ENCODE measurements at regions not wholly inside any gene's neighbourhood (a gene's known extent, or its start where the extent isn't known, plus 50 kb on each side); places are given as distances from the start of the nearest gene placed in this dataset.

- H3K36me3 Mint-ChIP-seq (ENCODE audit: low read depth): peaks cover 4% of the 10 kb centered on the region
- no peak overlapping the region for H3K4me3 Mint-ChIP-seq
- no peaks in the 10 kb centered on the region for H3K4me1 Mint-ChIP-seq
- H3K27me3 Mint-ChIP-seq (ENCODE audit: low read depth): peaks cover 3% of the 10 kb centered on the region
- H3K27ac Mint-ChIP-seq (ENCODE audit: unreplicated experiment): no peak overlapping the region
- TF ChIP-seq, protein P1, sequence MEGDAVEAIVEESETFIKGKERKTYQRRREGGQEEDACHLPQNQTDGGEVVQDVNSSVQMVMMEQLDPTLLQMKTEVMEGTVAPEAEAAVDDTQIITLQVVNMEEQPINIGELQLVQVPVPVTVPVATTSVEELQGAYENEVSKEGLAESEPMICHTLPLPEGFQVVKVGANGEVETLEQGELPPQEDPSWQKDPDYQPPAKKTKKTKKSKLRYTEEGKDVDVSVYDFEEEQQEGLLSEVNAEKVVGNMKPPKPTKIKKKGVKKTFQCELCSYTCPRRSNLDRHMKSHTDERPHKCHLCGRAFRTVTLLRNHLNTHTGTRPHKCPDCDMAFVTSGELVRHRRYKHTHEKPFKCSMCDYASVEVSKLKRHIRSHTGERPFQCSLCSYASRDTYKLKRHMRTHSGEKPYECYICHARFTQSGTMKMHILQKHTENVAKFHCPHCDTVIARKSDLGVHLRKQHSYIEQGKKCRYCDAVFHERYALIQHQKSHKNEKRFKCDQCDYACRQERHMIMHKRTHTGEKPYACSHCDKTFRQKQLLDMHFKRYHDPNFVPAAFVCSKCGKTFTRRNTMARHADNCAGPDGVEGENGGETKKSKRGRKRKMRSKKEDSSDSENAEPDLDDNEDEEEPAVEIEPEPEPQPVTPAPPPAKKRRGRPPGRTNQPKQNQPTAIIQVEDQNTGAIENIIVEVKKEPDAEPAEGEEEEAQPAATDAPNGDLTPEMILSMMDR (conservative IDR thresholded peaks at IDR 0.05): no peak
- DNase-seq (ENCODE audit: low read depth, low spot score): no peak
- peaks cover 9% of the 10 kb centered on the region for H3K9me3 Mint-ChIP-seq
Observed at GRCh38 chr9:6160579-6160978, 55.0 kb upstream of the IL33 start.

- TF ChIP-seq, protein P1 (conservative IDR thresholded peaks at IDR 0.05): no peak
- no peak overlapping the region for H3K27ac Mint-ChIP-seq (ENCODE audit: unreplicated experiment)
- no peak overlapping the region for H3K4me3 Mint-ChIP-seq
- DNase-seq (ENCODE audit: low read depth, low spot score): no peak
- H3K9me3 Mint-ChIP-seq: peaks cover 6% of the 10 kb centered on the region
- H3K27me3 Mint-ChIP-seq (ENCODE audit: low read depth): peaks cover 3% of the 10 kb centered on the region
- H3K4me1 Mint-ChIP-seq: no peaks in the 10 kb centered on the region
- H3K36me3 Mint-ChIP-seq (ENCODE audit: low read depth): no peaks in the 10 kb centered on the region
Observed at GRCh38 chr9:6153425-6153824, 62.2 kb upstream of the IL33 start.

DNA sequence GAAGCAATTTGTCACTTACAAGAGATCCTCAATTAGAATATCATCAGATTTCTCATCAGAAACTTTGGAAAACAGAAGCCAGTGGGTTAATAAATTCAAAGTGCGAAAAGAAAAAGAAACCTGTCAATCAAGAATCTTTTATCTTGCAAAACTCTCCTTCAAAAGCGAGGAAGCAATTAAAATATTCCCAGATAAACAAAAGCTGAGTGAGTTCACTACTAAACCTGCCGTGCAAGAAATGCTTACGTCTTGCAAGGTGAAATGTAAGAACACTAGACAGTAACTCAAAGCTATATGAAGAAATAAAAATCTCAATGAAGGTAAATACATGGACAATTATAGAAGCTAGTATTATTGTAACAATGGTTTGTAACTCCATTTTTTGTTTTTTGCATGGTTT lies 62.8 kb upstream of the IL33 start:
- Mint-ChIP-seq H3K4me1 (no peaks in the 10 kb centered on the region), H3K27me3 (ENCODE audit: low read depth) (peaks cover 3% of the 10 kb centered on the region), H3K4me3 (no peak overlapping the region), H3K36me3 (ENCODE audit: low read depth) (no peaks in the 10 kb centered on the region), H3K27ac (ENCODE audit: unreplicated experiment) (no peak overlapping the region), H3K9me3 (peaks cover 6% of the 10 kb centered on the region)
- TF ChIP-seq, protein P1 (conservative IDR thresholded peaks at IDR 0.05): no peak
- DNase-seq (ENCODE audit: low read depth, low spot score): no peak

DNA sequence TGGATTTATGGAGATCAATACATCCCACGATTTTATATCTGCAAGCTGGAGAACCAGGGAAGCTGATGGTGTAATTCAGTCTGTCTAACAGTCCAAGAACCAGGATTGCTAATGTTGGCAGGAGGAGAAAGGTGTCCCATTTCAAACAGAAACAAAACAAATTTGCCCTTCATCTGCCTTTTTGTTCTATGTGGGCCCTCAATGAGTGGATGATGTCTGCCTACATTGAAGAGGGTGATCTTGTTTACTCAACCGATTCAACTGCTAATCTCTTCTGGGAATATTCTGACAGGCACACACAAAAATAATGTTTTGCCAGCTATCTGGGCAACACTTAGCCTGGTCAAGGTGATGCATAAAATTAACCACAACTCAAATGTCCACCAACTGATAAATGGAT lies 65.1 kb upstream of the IL33 start:
- H3K4me1 Mint-ChIP-seq: no peaks in the 10 kb centered on the region
- H3K27me3 Mint-ChIP-seq (ENCODE audit: low read depth): no peaks in the 10 kb centered on the region
- H3K4me3 Mint-ChIP-seq: no peak overlapping the region
- peaks cover 6% of the 10 kb centered on the region for H3K9me3 Mint-ChIP-seq
- no peak overlapping the region for H3K27ac Mint-ChIP-seq (ENCODE audit: unreplicated experiment)
- no peak for DNase-seq (ENCODE audit: low read depth, low spot score)
- TF ChIP-seq, protein P1 (conservative IDR thresholded peaks at IDR 0.05): no peak
- no peaks in the 10 kb centered on the region for H3K36me3 Mint-ChIP-seq (ENCODE audit: low read depth)

DNA sequence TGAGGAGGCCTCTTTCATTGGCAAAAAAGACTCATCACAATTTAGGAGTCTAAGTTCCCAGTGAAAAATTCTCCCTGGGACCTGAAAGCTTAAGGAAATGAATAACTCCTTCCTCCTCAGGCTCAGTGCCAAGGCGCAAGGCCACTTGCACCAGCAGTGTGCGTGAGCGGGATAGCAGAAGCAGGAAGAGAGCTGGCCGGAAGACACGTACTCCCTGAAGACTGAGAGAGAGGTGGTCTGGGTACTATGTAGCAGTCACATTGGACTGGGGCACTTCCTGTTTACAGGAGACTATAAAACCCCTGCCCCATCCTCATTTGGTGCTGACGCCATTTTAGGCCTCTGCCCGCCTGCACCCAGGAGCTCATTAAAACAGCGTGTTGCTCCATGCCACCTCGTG lies 66.3 kb upstream of the IL33 start:
- Mint-ChIP-seq H3K4me3 (no peak overlapping the region), H3K4me1 (no peaks in the 10 kb centered on the region), H3K27ac (ENCODE audit: unreplicated experiment) (peak overlapping the region; percentile 43), H3K36me3 (ENCODE audit: low read depth) (no peaks in the 10 kb centered on the region), H3K27me3 (ENCODE audit: low read depth) (no peaks in the 10 kb centered on the region), H3K9me3 (peaks cover 6% of the 10 kb centered on the region)
- TF ChIP-seq, protein P1 (conservative IDR thresholded peaks at IDR 0.05): no peak
- DNase-seq (ENCODE audit: low read depth, low spot score): no peak

- TF ChIP-seq, protein P1 (conservative IDR thresholded peaks at IDR 0.05): no peak
- Mint-ChIP-seq H3K27me3 (ENCODE audit: low read depth) (no peaks in the 10 kb centered on the region), H3K27ac (ENCODE audit: unreplicated experiment) (no peak overlapping the region), H3K9me3 (peaks cover 6% of the 10 kb centered on the region), H3K36me3 (ENCODE audit: low read depth) (no peaks in the 10 kb centered on the region), H3K4me1 (no peaks in the 10 kb centered on the region), H3K4me3 (no peak overlapping the region)
- no peak for DNase-seq (ENCODE audit: low read depth, low spot score)
Observed at GRCh38 chr9:6147846-6148245, 67.8 kb upstream of the IL33 start.
